ENCODE measurements at regions not wholly inside any gene's neighbourhood (a gene's known extent, or its start where the extent isn't known, plus 50 kb on each side); places are given as distances from the start of the nearest gene placed in this dataset.

DNA sequence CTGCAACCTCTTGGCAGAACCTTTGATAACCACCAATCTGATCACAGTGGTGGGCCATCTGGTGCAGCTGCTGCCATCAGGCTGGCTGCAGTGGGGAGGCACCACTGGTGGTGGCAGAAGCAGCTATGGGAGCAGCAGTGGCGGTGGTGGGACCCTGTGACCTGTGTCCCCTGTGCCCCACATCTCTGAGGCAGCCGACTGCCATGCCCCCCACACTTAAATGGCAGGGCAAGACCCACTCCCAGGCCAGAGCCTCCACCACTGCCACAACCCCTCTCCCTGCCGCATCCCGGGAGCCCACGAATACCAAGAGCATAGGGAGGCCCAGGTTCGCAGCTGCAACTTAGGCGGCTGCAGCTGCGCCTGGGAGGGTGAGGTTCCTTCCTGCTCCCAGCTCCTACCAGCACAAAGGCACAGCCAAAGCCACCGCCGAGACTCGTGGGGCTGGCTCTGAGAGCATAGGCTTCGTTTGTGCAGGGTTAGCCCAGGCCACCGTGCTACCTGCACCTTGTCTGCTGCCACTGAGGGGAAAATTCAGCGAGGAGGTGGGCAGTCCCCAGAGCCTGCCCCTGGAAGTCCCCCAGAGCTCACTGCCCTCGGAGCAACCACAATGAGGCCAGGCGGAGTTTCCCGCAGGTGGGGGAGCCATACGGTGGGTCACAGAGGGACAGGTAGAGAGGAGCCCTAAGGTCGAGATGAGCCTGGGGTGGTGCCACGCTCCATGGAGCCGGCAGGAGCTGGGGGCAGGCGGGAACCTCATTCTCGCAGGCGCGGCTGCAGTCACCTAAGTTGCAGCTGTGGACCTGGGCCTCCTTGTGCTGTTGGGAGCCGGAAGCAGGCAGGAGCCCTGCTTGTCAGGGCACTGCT lies 518.7 kb downstream of the RWDD3 start:
- no peak for DNase-seq
- intact Hi-C loops (cut with DNase I; ENCODE audit: low total_unique reads), result no loop called here
- TF ChIP-seq, protein P1, sequence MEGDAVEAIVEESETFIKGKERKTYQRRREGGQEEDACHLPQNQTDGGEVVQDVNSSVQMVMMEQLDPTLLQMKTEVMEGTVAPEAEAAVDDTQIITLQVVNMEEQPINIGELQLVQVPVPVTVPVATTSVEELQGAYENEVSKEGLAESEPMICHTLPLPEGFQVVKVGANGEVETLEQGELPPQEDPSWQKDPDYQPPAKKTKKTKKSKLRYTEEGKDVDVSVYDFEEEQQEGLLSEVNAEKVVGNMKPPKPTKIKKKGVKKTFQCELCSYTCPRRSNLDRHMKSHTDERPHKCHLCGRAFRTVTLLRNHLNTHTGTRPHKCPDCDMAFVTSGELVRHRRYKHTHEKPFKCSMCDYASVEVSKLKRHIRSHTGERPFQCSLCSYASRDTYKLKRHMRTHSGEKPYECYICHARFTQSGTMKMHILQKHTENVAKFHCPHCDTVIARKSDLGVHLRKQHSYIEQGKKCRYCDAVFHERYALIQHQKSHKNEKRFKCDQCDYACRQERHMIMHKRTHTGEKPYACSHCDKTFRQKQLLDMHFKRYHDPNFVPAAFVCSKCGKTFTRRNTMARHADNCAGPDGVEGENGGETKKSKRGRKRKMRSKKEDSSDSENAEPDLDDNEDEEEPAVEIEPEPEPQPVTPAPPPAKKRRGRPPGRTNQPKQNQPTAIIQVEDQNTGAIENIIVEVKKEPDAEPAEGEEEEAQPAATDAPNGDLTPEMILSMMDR (IDR thresholded peaks at IDR 0.05 in 4 of 5, conservative IDR thresholded peaks at IDR 0.05 in 1 of 5), result no peak
- TF ChIP-seq POLR2A (IDR thresholded peaks at IDR 0.05), result no peak

DNA sequence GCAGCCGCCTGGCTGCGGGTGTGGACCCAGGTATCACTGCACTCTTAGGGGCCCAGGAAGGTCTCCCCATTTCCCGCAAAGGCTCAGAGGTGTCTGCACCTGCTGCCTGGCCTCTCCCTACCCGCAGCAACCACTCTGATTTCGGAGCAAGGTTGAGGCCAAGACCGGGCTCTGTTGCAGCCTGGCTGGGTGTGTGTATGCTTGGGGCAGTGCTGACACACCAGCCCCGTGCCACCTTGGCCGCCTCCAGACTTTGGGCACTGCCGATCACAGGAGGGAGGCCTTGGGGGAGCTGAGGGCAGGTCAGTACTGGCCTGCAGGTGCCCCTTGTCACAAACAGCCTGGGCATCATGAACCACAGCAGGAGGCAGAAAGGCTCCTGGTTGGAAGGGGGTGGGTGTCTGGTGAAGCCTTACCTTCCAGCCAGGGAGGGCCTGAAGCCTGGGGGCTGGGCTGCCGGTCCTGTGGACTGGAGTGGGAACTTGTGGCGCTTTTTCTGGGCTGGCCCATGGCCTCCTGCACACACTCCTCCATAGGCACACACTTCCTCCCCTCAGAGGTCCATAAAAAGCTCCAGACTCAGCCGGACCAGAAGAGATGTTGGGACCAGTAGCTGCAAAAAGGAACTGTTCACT lies 519.5 kb downstream of the RWDD3 start:
- no peak for DNase-seq
- Histone ChIP-seq H3K27ac (no peak overlapping the region), H3K4me1 (no peaks in the 10 kb centered on the region), H3K4me3 (no peak overlapping the region), H3K9me3 (no peaks in the 10 kb centered on the region), H3K36me3 (no peaks in the 10 kb centered on the region), H3K27me3 (no peaks in the 10 kb centered on the region)
- ATAC-seq, result no peak
- intact Hi-C loops (cut with DNase I; ENCODE audit: low total_unique reads), result no loop called here
- TF ChIP-seq POLR2A (IDR thresholded peaks at IDR 0.05), result no peak
- TF ChIP-seq, protein P1 (IDR thresholded peaks at IDR 0.05 in 4 of 5, conservative IDR thresholded peaks at IDR 0.05 in 1 of 5), result no peak
- in situ Hi-C loops (cut with MboI; ENCODE audit: low sequenced_read_pairs in 4 of 4), result no loop called here

More for the DNA sequence above, 518.7 kb downstream of the RWDD3 start:
- H3K9me3 ChIP-seq, result no peaks in the 10 kb centered on the region
- H3K4me3 ChIP-seq, result no peak overlapping the region
- H3K36me3 ChIP-seq, result no peaks in the 10 kb centered on the region
- in situ Hi-C loops (cut with MboI; ENCODE audit: low sequenced_read_pairs in 4 of 4), result no loop called here
- ATAC-seq, result no peak
- H3K4me1 ChIP-seq, result no peaks in the 10 kb centered on the region
- H3K27ac ChIP-seq, result no peak overlapping the region
- H3K27me3 ChIP-seq, result no peaks in the 10 kb centered on the region

DNA sequence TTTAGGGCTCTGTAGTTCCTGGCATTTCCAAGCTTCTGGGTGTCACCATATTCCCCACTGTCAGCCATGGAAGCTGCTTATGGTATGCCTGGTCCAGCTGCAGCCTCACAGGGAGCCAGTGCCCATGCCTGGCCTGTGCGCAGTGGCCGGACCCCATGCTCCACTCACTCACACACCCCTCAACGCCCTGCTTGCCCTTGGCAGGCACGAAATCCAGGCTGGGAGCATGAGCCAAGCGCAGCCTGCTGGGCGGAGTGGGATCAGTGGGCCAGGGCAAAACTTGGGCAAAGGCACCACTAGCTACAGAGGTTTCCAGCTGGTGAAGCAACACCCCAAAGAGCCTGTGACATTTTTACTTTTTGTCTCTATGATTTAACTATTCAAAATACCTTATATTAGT lies 520.4 kb downstream of the RWDD3 start:
- ATAC-seq, result no peak
- TF ChIP-seq, protein P1 (IDR thresholded peaks at IDR 0.05 in 4 of 5, conservative IDR thresholded peaks at IDR 0.05 in 1 of 5), result no peak
- no peak for TF ChIP-seq POLR2A (IDR thresholded peaks at IDR 0.05)
- in situ Hi-C loops (cut with MboI; ENCODE audit: low sequenced_read_pairs in 4 of 4), result no loop called here
- Histone ChIP-seq H3K4me3 (no peak overlapping the region), H3K27me3 (no peaks in the 10 kb centered on the region), H3K36me3 (no peaks in the 10 kb centered on the region), H3K4me1 (no peaks in the 10 kb centered on the region), H3K9me3 (no peaks in the 10 kb centered on the region), H3K27ac (no peak overlapping the region)
- DNase-seq, result no peak
- intact Hi-C loops (cut with DNase I; ENCODE audit: low total_unique reads), result no loop called here

DNA sequence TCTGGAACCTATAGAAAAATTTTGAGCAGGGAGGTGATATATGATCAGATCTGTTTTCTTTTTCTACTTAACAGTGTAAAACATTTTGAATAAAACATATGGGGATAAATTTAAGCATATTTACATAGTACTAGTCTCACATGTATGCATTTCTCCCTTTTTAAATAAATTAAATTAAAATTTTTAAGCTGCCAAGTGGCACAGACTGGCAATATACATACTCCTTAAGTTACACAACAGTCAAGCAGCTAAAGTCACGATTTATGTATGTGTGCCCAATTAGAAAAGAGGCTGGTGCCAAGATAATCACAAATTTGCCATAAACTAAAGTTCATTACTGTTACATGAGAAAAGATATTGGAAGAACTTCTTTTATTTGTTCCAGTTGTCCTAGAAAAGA lies 532.0 kb downstream of the RWDD3 start:
- no peak overlapping the region for H3K27ac ChIP-seq
- ATAC-seq (no peak), DNase-seq (no peak)
- no peak overlapping the region for H3K4me3 ChIP-seq
- H3K36me3 ChIP-seq, result no peaks in the 10 kb centered on the region
- no peaks in the 10 kb centered on the region for H3K27me3 ChIP-seq
- no peak for TF ChIP-seq POLR2A (IDR thresholded peaks at IDR 0.05)
- TF ChIP-seq, protein P1 (IDR thresholded peaks at IDR 0.05 in 4 of 5, conservative IDR thresholded peaks at IDR 0.05 in 1 of 5), result no peak
- H3K4me1 ChIP-seq, result no peaks in the 10 kb centered on the region
- no peaks in the 10 kb centered on the region for H3K9me3 ChIP-seq
- in situ Hi-C loops (cut with MboI; ENCODE audit: low sequenced_read_pairs in 4 of 4), result no loop called here
- intact Hi-C loops (cut with DNase I; ENCODE audit: low total_unique reads), result no loop called here

Data from gastrocnemius medialis (tissue), 4 donors.